ENCODE measurements at regions not wholly inside any gene's neighbourhood (a gene's known extent, or its start where the extent isn't known, plus 50 kb on each side); places are given as distances from the start of the nearest gene placed in this dataset.

GRCh38 chr20:24866008-24866407, 83.1 kb upstream of the CST7 start:
- TF ChIP-seq CTCF (conservative IDR thresholded peaks at IDR 0.05 in 1 of 2, IDR thresholded peaks at IDR 0.05 in 1 of 2; ENCODE audit: extremely low read depth in 1 of 2, insufficient read depth in 1 of 2, low read depth in 1 of 2, low read length in 2 of 2) (no peak), EZH2 (IDR thresholded peaks at IDR 0.05; ENCODE audit: borderline replicate concordance, low read length) (no peak)
